Mesenchymal stem cell (in vitro differentiated cells and primary cell): ENCODE measurements at regions not wholly inside any gene's neighbourhood (a gene's known extent, or its start where the extent isn't known, plus 50 kb on each side); places are given as distances from the start of the nearest gene placed in this dataset.

Experiments
- DNase-seq: peaks from one replicate; pipeline ENCODE4 v3.0.0-alpha.2; 2013
- H2AFZ ChIP-seq: one replicate; pipeline ENCODE4 v1.6.1; 2013; ENCODE audit warnings: low read depth, mild to moderate bottlenecking, control low read depth, inconsistent platforms, low read length, moderate library complexity
- H2AK5ac ChIP-seq: 2 replicates; pipeline ENCODE4 v1.6.1; 2013; ENCODE audit warnings: low read length, moderate library complexity, mild to moderate bottlenecking, inconsistent platforms; ENCODE audit not compliant: severe bottlenecking
- H2BK120ac ChIP-seq: one replicate; pipeline ENCODE4 v1.6.1; 2013; ENCODE audit warnings: low read depth, mild to moderate bottlenecking, inconsistent platforms, low read length, moderate library complexity
- H2BK12ac ChIP-seq, 2 experiments: one replicate each; pipeline ENCODE4 v1.6.1; 2013; ENCODE audit warnings: inconsistent platforms in 2 of 2, low read length in 2 of 2, mild to moderate bottlenecking in 2 of 2, moderate library complexity in 2 of 2, control low read depth in 1 of 2
- H2BK15ac ChIP-seq: one replicate; pipeline ENCODE4 v1.6.1; 2013; ENCODE audit warnings: mild to moderate bottlenecking, low read depth, inconsistent platforms; ENCODE audit not compliant: poor library complexity, severe bottlenecking
- H2BK5ac ChIP-seq: 2 replicates; pipeline ENCODE4 v1.6.1; 2013; ENCODE audit warnings: low read depth, mild to moderate bottlenecking, low read length, control low read depth, inconsistent platforms; ENCODE audit not compliant: poor library complexity, severe bottlenecking
- H3K14ac ChIP-seq, 2 experiments: one replicate each; pipeline ENCODE4 v1.6.1; 2013; ENCODE audit warnings: inconsistent platforms in 2 of 2, low read length in 2 of 2, control low read depth in 1 of 2, mild to moderate bottlenecking in 1 of 2, moderate library complexity in 1 of 2
- H3K18ac ChIP-seq, 2 experiments: one replicate each; pipeline ENCODE4 v1.6.1; 2013; ENCODE audit warnings: inconsistent platforms in 2 of 2, low read length in 2 of 2, control low read depth in 1 of 2, low read depth in 1 of 2, mild to moderate bottlenecking in 1 of 2
- H3K23ac ChIP-seq, 2 experiments: one replicate each; pipeline ENCODE4 v1.6.1; 2013; ENCODE audit warnings: inconsistent platforms in 2 of 2, low read length in 2 of 2, mild to moderate bottlenecking in 2 of 2, moderate library complexity in 2 of 2, control low read depth in 1 of 2
- H3K27ac ChIP-seq: 2 replicates; pipeline ENCODE4 v1.5.1; 2013; ENCODE audit warnings: mild to moderate bottlenecking, moderate library complexity, low read length, control low read depth, inconsistent platforms; ENCODE audit not compliant: poor library complexity, severe bottlenecking
- H3K27me3 ChIP-seq, 2 experiments: 2 replicates each; pipeline versions ENCODE4 v1.6.1 to v1.7.0; 2013; ENCODE audit warnings: low read length in 2 of 2, mild to moderate bottlenecking in 2 of 2, moderate library complexity in 2 of 2, control low read depth in 1 of 2, inconsistent platforms in 1 of 2; ENCODE audit not compliant: control insufficient read depth in 1 of 2, insufficient read depth in 1 of 2
- H3K36me3 ChIP-seq, 2 experiments: 2 replicates each; pipeline versions ENCODE4 v1.6.1 to v1.7.0; 2013; ENCODE audit warnings: low read length in 2 of 2, control low read depth in 1 of 2, inconsistent platforms in 1 of 2, low read depth in 1 of 2, mild to moderate bottlenecking in 1 of 2; ENCODE audit not compliant: insufficient read depth in 2 of 2, control insufficient read depth in 1 of 2
- H3K4ac ChIP-seq, 2 experiments: one replicate each; pipeline ENCODE4 v1.6.1; 2013; ENCODE audit warnings: inconsistent platforms in 2 of 2, low read length in 2 of 2, mild to moderate bottlenecking in 2 of 2, moderate library complexity in 2 of 2, control low read depth in 1 of 2, low read depth in 1 of 2
- H3K4me1 ChIP-seq: 2 replicates; pipeline ENCODE4 v1.6.1; 2013; ENCODE audit warnings: low read depth, low read length, control low read depth; ENCODE audit not compliant: control insufficient read depth, insufficient read depth
- H3K4me2 ChIP-seq: 2 replicates; pipeline ENCODE4 v1.6.1; 2013; ENCODE audit warnings: low read length, mild to moderate bottlenecking, inconsistent platforms; ENCODE audit not compliant: poor library complexity, severe bottlenecking
- H3K4me3 ChIP-seq, 2 experiments: 2 replicates each; pipeline versions ENCODE4 v1.5.1 to v1.7.0; 2013; ENCODE audit warnings: low read length in 2 of 2, mild to moderate bottlenecking in 2 of 2, control low read depth in 1 of 2, low read depth in 1 of 2; ENCODE audit not compliant: insufficient read depth in 1 of 2
- H3K79me1 ChIP-seq: replicated peaks from 2 replicates; pipeline ENCODE4 v1.6.1; 2013; ENCODE audit warnings: mild to moderate bottlenecking, control low read depth, low read length, inconsistent platforms; ENCODE audit not compliant: poor library complexity, severe bottlenecking
- H3K9ac ChIP-seq: 2 replicates; pipeline ENCODE4 v1.7.0; 2013; ENCODE audit warnings: mild to moderate bottlenecking, low read length, moderate library complexity
- H3K9me3 ChIP-seq: 2 replicates; pipeline ENCODE4 v1.7.0; 2013; ENCODE audit warnings: mild to moderate bottlenecking, low read length; ENCODE audit not compliant: control insufficient read depth
- H4K8ac ChIP-seq: one replicate; pipeline ENCODE4 v1.6.1; 2013; ENCODE audit warnings: inconsistent platforms, mild to moderate bottlenecking, low read length, moderate library complexity
- H4K91ac ChIP-seq: one replicate; pipeline ENCODE4 v1.6.1; 2013; ENCODE audit warnings: mild to moderate bottlenecking, low read length, inconsistent platforms
- WGBS: methylation state at CpG from one replicate; pipeline ENCODE4 v1.1.7; 2013; ENCODE audit warnings: mixed read lengths; 5-methylcytosine and 5-hydroxymethylcytosine counted together

DNA sequence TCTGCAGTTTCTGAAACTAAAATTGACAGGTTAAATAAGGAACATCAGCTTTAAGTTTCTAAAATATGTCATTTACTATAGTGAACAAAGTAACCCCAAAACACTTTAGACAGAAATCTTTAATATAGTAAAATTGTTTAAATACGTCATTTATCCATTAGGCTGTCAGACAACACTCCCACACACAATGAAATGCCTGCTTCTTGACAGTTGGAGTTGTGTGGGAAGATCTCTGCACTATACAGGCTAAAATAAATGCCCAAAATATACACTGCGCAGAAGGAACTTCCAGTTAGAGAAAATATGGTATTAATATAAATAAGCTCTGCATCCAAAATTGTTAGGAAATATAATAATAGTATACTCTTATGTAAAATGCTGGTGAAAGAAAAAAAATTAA is 794.4 kb downstream of the CDH18 start:
- Histone ChIP-seq H3K79me1 (no peaks in the 10 kb centered on the region), H3K9me3 (peaks cover 3% of the 10 kb centered on the region), H3K36me3 (no peaks in the 10 kb centered on the region), H2AFZ (no peak overlapping the region), H2BK12ac (no peak overlapping the region), H2BK5ac (no peak overlapping the region), H3K18ac (no peak overlapping the region), H3K4me3 (no peak overlapping the region), H4K8ac (no peak overlapping the region), H2BK120ac (no peak overlapping the region), H2AK5ac (no peak overlapping the region), H3K27me3 (no peaks in the 10 kb centered on the region), H3K4me2 (no peak overlapping the region), H2BK15ac (no peak overlapping the region), H3K14ac (no peak overlapping the region), H3K23ac (no peak overlapping the region), H3K9ac (no peak overlapping the region), H3K4ac (no peak overlapping the region), H3K27ac (no peak overlapping the region), H4K91ac (no peak overlapping the region), H3K4me1 (no peaks in the 10 kb centered on the region)
- DNase-seq = no peak
- no CpG with 5 or more reads among the region's 2 CpGs for WGBS

DNA sequence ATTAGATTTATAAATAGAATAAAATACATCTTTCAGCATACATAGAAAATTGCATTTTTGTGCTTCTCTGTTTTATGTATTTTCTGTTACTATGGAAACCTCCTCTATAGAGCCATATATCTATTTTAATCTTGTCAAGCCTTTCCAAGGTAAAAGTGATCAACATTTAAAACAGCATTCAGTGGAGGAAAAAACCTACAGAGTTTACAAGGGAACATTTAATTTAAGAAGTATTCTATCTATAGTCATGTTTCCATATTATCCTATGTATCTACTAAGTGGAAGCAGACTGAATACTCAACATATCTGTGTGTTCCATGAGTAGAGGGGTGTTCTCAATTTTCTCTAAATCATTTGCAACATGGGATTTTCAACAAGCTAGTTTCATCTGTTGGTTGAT is 791.4 kb downstream of the CDH18 start:
- H3K9ac ChIP-seq = no peak overlapping the region
- no peak overlapping the region for H2BK5ac ChIP-seq
- no peaks in the 10 kb centered on the region for H3K4me1 ChIP-seq
- H3K4me2 ChIP-seq = no peak overlapping the region
- no peak overlapping the region for H3K23ac ChIP-seq
- no peaks in the 10 kb centered on the region for H3K79me1 ChIP-seq
- DNase-seq = no peak
- no peak overlapping the region for H4K91ac ChIP-seq
- no peak overlapping the region for H3K27ac ChIP-seq
- H3K14ac ChIP-seq = no peak overlapping the region
- no peak overlapping the region for H3K4ac ChIP-seq
- H3K27me3 ChIP-seq = no peaks in the 10 kb centered on the region
- H3K4me3 ChIP-seq = no peak overlapping the region
- no peak overlapping the region for H2AFZ ChIP-seq
- no peak overlapping the region for H2BK15ac ChIP-seq
- no peak overlapping the region for H4K8ac ChIP-seq
- H2BK120ac ChIP-seq = no peak overlapping the region
- no peaks in the 10 kb centered on the region for H3K36me3 ChIP-seq
- no peak overlapping the region for H3K18ac ChIP-seq
- H2AK5ac ChIP-seq = no peak overlapping the region
- peaks cover 3% of the 10 kb centered on the region for H3K9me3 ChIP-seq
- no peak overlapping the region for H2BK12ac ChIP-seq

DNA sequence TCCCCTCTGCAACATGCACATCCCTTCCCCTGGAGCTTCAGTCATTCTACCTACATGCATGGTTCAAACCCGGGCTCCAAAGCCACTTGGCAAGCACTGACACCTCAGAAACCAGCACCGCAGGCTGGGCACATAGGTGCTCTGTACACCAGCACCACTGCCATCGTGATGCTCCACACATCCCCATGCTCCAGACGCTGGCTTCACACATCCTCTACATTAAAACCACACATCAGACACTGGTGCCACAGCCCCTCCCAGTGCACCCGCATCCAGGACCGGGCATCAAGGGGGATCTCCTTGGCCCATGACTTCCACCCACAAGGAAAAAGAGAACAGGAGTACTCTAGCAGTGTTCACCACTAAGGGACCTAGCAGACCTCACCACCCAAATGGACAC is 787.7 kb downstream of the CDH18 start:
- Histone ChIP-seq H2BK12ac (no peak overlapping the region), H4K8ac (no peak overlapping the region), H3K36me3 (no peaks in the 10 kb centered on the region), H3K9ac (no peak overlapping the region), H3K79me1 (no peaks in the 10 kb centered on the region), H3K4me2 (no peak overlapping the region), H3K14ac (peak overlapping the region in 1 of 2 experiments; percentile 46), H3K18ac (no peak overlapping the region), H3K4me1 (no peaks in the 10 kb centered on the region), H3K9me3 (no peaks in the 10 kb centered on the region), H2BK5ac (no peak overlapping the region), H3K27ac (no peak overlapping the region), H2BK15ac (no peak overlapping the region), H2AFZ (no peak overlapping the region), H4K91ac (no peak overlapping the region), H3K4me3 (no peak overlapping the region), H3K27me3 (no peaks in the 10 kb centered on the region), H2AK5ac (no peak overlapping the region), H3K23ac (no peak overlapping the region), H3K4ac (no peak overlapping the region), H2BK120ac (no peak overlapping the region)
- DNase-seq = no peak
- WGBS = 87% methylated on average over 6 of the region's 6 CpGs

DNA sequence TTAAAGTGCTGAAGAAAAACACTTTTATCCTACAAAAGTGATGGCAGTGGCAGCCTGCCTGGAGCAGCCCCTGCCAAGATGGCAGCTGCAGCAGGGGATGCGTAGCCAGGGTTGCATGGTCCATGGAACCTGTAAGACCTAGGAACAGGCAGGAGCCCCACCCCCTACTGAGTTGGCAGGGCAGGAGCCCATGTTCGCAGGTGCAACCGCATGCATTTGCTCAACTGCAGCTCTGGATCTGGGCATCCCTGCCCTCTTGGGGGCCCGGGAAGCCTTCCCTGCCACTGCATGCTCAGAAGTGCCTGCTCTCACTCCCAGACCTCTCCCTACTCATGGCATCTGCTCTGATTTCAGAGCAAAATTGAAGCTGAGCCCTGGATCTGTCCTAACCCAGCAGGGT is 779.6 kb downstream of the CDH18 start:
- no peak overlapping the region for H3K4me3 ChIP-seq
- H3K27me3 ChIP-seq = no peaks in the 10 kb centered on the region
- no peak overlapping the region for H2BK5ac ChIP-seq
- no peak overlapping the region for H4K8ac ChIP-seq
- no peak overlapping the region for H2BK12ac ChIP-seq
- 75% methylated on average over 4 of the region's 4 CpGs for WGBS
- DNase-seq = no peak
- H3K4me2 ChIP-seq = no peak overlapping the region
- no peaks in the 10 kb centered on the region for H3K36me3 ChIP-seq
- no peak overlapping the region for H2AFZ ChIP-seq
- no peak overlapping the region for H3K4ac ChIP-seq
- peaks cover 2% of the 10 kb centered on the region for H3K9me3 ChIP-seq
- H2BK120ac ChIP-seq = no peak overlapping the region
- H3K18ac ChIP-seq = no peak overlapping the region
- no peak overlapping the region for H2BK15ac ChIP-seq
- no peak overlapping the region for H3K27ac ChIP-seq
- no peak overlapping the region for H3K14ac ChIP-seq
- no peaks in the 10 kb centered on the region for H3K4me1 ChIP-seq
- no peaks in the 10 kb centered on the region for H3K79me1 ChIP-seq
- no peak overlapping the region for H3K9ac ChIP-seq
- H3K23ac ChIP-seq = no peak overlapping the region
- H4K91ac ChIP-seq = no peak overlapping the region
- no peak overlapping the region for H2AK5ac ChIP-seq
